ENCODE measurements at regions not wholly inside any gene's neighbourhood (a gene's known extent, or its start where the extent isn't known, plus 50 kb on each side); places are given as distances from the start of the nearest gene placed in this dataset.
"Not testable (repeated sequence)": the region's sequence is repeated elsewhere in the genome, so short reads cannot be mapped to it uniquely, and the experiment has no call there.

- Histone ChIP-seq H3K36me3 (no peaks in the 10 kb centered on the region), H3K4me1 (ENCODE audit: control insufficient read depth in 1 of 2, low read depth in 2 of 2) (no peaks in the 10 kb centered on the region), H3K27ac (no peak overlapping the region), H3K9me3 (peaks cover 6% of the 10 kb centered on the region), H3K4me3 (no peak overlapping the region), H3K27me3 (replicated peaks; ENCODE audit: insufficient read depth) (no peaks in the 10 kb centered on the region)
- TF ChIP-seq CTCF (IDR thresholded peaks at IDR 0.05) = no peak
- no peak for DNase-seq (ENCODE audit: low spot score)
- no peak for ATAC-seq (ENCODE audit: insufficient number of reproducible peaks, low FRiP score, low read depth)
Measured at GRCh38 chr1:199495432-199495831, 532.1 kb upstream of the NR5A2 start.

GRCh38 chr1:199498802-199499201 lies 528.7 kb upstream of the NR5A2 start:
- not testable (repeated sequence) for DNase-seq (ENCODE audit: low spot score); H3K4me1 ChIP-seq (ENCODE audit: control insufficient read depth in 1 of 2, low read depth in 2 of 2); H3K4me3 ChIP-seq

GRCh38 chr1:199508072-199508471 lies 519.4 kb upstream of the NR5A2 start:
- Histone ChIP-seq H3K27ac (no peak overlapping the region), H3K4me1 (ENCODE audit: control insufficient read depth in 1 of 2, low read depth in 2 of 2) (no peaks in the 10 kb centered on the region), H3K27me3 (replicated peaks; ENCODE audit: insufficient read depth) (no peaks in the 10 kb centered on the region), H3K4me3 (no peak overlapping the region), H3K36me3 (no peaks in the 10 kb centered on the region), H3K9me3 (no peaks in the 10 kb centered on the region)
- TF ChIP-seq CTCF (IDR thresholded peaks at IDR 0.05) = no peak
- DNase-seq (ENCODE audit: low spot score) (no peak), ATAC-seq (ENCODE audit: insufficient number of reproducible peaks, low FRiP score, low read depth) (no peak)

More at GRCh38 chr1:199498802-199499201, 528.7 kb upstream of the NR5A2 start:
- not testable (repeated sequence) for H3K27ac ChIP-seq; ATAC-seq (ENCODE audit: insufficient number of reproducible peaks, low FRiP score, low read depth); H3K9me3 ChIP-seq; H3K36me3 ChIP-seq; H3K27me3 ChIP-seq (replicated peaks; ENCODE audit: insufficient read depth)

GRCh38 chr1:199508653-199509052 lies 518.9 kb upstream of the NR5A2 start:
- Histone ChIP-seq H3K36me3 (no peaks in the 10 kb centered on the region), H3K9me3 (no peaks in the 10 kb centered on the region), H3K4me1 (ENCODE audit: control insufficient read depth in 1 of 2, low read depth in 2 of 2) (no peaks in the 10 kb centered on the region), H3K4me3 (no peak overlapping the region), H3K27ac (no peak overlapping the region), H3K27me3 (replicated peaks; ENCODE audit: insufficient read depth) (no peaks in the 10 kb centered on the region)
- no peak for TF ChIP-seq CTCF (IDR thresholded peaks at IDR 0.05)
- ATAC-seq (ENCODE audit: insufficient number of reproducible peaks, low FRiP score, low read depth) (no peak), DNase-seq (ENCODE audit: low spot score) (no peak)

- H3K4me1 ChIP-seq (ENCODE audit: control insufficient read depth in 1 of 2, low read depth in 2 of 2) = no peaks in the 10 kb centered on the region
- no peak for ATAC-seq (ENCODE audit: insufficient number of reproducible peaks, low FRiP score, low read depth)
- H3K9me3 ChIP-seq = no peaks in the 10 kb centered on the region
- TF ChIP-seq CTCF (IDR thresholded peaks at IDR 0.05) = no peak
- no peaks in the 10 kb centered on the region for H3K36me3 ChIP-seq
- no peaks in the 10 kb centered on the region for H3K27me3 ChIP-seq (replicated peaks; ENCODE audit: insufficient read depth)
- H3K27ac ChIP-seq = no peak overlapping the region
- H3K4me3 ChIP-seq = no peak overlapping the region
- no peak for DNase-seq (ENCODE audit: low spot score)
Measured at GRCh38 chr1:199509456-199509855, 518.1 kb upstream of the NR5A2 start.

- H3K9me3 ChIP-seq = no peaks in the 10 kb centered on the region
- H3K27ac ChIP-seq = no peak overlapping the region
- H3K27me3 ChIP-seq (replicated peaks; ENCODE audit: insufficient read depth) = no peaks in the 10 kb centered on the region
- DNase-seq (ENCODE audit: low spot score) = no peak
- ATAC-seq (ENCODE audit: insufficient number of reproducible peaks, low FRiP score, low read depth) = no peak
- H3K4me1 ChIP-seq (ENCODE audit: control insufficient read depth in 1 of 2, low read depth in 2 of 2) = no peaks in the 10 kb centered on the region
- H3K4me3 ChIP-seq = no peak overlapping the region
- no peak for TF ChIP-seq CTCF (IDR thresholded peaks at IDR 0.05)
- H3K36me3 ChIP-seq = no peaks in the 10 kb centered on the region
Measured at GRCh38 chr1:199510314-199510713, 517.2 kb upstream of the NR5A2 start.

Measured in thoracic aorta (tissue), 2 donors.